Lower leg skin (tissue), 3 donors: ENCODE measurements at regions not wholly inside any gene's neighbourhood (a gene's known extent, or its start where the extent isn't known, plus 50 kb on each side); places are given as distances from the start of the nearest gene placed in this dataset.

Experiments
- POLR2A ChIP-seq, 2 donors: fragments of 450-650 bp; IDR thresholded peaks; one replicate each; pipeline ENCODE4 v1.6.1; 2016 to 2017; ENCODE audit warnings: antibody characterized with exemption in 2 of 2, mild to moderate bottlenecking in 1 of 2, moderate library complexity in 1 of 2
- TF ChIP-seq, protein P1 (sequence below), 3 donors: fragments of 450-650 bp; IDR thresholded peaks; one replicate each; pipeline ENCODE4 v1.5.1; 2016; ENCODE audit warnings: antibody characterized with exemption in 3 of 3, mild to moderate bottlenecking in 3 of 3, moderate library complexity in 2 of 3

DNA sequence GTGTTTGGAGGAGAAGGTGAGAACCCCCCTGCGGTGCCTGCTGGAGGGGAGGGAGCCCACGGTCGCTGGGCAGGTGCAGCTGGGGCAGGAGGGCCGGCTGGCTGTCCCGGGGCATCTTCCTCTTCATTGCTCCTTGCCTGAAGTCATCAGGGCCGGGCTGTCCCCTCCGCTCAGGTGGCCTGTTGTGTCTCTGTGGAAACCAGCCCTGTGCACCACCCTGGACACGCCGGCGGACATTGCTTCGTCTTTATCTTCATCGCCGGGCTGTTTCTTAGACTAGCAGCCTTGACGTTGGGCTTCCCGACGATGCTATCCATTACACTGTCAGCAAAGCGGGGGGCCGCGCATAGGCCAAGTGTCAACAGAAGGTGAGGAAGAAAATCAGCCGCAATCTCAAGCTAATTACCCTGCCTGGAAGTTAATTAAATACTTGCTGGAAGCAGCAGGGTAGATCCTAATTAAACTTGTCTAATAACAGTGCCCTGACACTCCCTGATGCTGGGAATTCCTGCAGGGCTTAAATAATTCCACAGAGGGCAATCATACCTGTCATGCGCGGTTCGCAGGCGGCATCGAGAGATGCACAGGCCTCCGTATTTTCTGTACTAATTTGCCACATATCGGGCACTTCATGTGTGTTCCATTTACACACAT lies 111.4 kb upstream of the SOX1 start:
- TF ChIP-seq POLR2A (IDR thresholded peaks at IDR 0.05), result no peak
- TF ChIP-seq, protein P1, sequence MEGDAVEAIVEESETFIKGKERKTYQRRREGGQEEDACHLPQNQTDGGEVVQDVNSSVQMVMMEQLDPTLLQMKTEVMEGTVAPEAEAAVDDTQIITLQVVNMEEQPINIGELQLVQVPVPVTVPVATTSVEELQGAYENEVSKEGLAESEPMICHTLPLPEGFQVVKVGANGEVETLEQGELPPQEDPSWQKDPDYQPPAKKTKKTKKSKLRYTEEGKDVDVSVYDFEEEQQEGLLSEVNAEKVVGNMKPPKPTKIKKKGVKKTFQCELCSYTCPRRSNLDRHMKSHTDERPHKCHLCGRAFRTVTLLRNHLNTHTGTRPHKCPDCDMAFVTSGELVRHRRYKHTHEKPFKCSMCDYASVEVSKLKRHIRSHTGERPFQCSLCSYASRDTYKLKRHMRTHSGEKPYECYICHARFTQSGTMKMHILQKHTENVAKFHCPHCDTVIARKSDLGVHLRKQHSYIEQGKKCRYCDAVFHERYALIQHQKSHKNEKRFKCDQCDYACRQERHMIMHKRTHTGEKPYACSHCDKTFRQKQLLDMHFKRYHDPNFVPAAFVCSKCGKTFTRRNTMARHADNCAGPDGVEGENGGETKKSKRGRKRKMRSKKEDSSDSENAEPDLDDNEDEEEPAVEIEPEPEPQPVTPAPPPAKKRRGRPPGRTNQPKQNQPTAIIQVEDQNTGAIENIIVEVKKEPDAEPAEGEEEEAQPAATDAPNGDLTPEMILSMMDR (IDR thresholded peaks at IDR 0.05), result no peak
